Glutamatergic neuron (in vitro differentiated cells): ENCODE measurements at regions not wholly inside any gene's neighbourhood (a gene's known extent, or its start where the extent isn't known, plus 50 kb on each side); places are given as distances from the start of the nearest gene placed in this dataset.
"Not testable (repeated sequence)": the region's sequence is repeated elsewhere in the genome, so short reads cannot be mapped to it uniquely, and the experiment has no call there.

Source experiments
- DNase-seq: peaks from one replicate; pipeline ENCODE4 v3.0.0; 2022
- H3K27ac Mint-ChIP-seq: one replicate; pipeline ENCODE4 v1.8.0; 2020; ENCODE audit warnings: mild to moderate bottlenecking, mixed read lengths, inconsistent platforms; ENCODE audit not compliant: unreplicated experiment
- H3K27me3 Mint-ChIP-seq: one replicate; pipeline ENCODE4 v1.8.0; 2020; ENCODE audit warnings: mild to moderate bottlenecking, moderate library complexity, mixed read lengths, inconsistent platforms; ENCODE audit not compliant: unreplicated experiment
- H3K36me3 Mint-ChIP-seq: one replicate; pipeline ENCODE4 v1.8.0; 2020; ENCODE audit warnings: mild to moderate bottlenecking, mixed read lengths, inconsistent platforms; ENCODE audit not compliant: unreplicated experiment
- H3K4me1 Mint-ChIP-seq: one replicate; pipeline ENCODE4 v1.8.0; 2020; ENCODE audit warnings: mild to moderate bottlenecking, low read depth, mixed read lengths, inconsistent platforms; ENCODE audit not compliant: unreplicated experiment
- H3K4me3 Mint-ChIP-seq: one replicate; pipeline ENCODE4 v1.8.0; 2020; ENCODE audit warnings: mild to moderate bottlenecking, mixed read lengths, inconsistent platforms; ENCODE audit not compliant: unreplicated experiment
- H3K9me3 Mint-ChIP-seq: one replicate; pipeline ENCODE4 v1.8.0; 2020; ENCODE audit warnings: mild to moderate bottlenecking, moderate library complexity, mixed read lengths, inconsistent platforms; ENCODE audit not compliant: unreplicated experiment
- CTCF ChIP-seq: fragments of 200-600 bp; sonication (generic); IDR thresholded peaks from one replicate; pipeline ENCODE4 v1.5.0; 2021; ENCODE audit not compliant: partially characterized antibody, unreplicated experiment

DNA sequence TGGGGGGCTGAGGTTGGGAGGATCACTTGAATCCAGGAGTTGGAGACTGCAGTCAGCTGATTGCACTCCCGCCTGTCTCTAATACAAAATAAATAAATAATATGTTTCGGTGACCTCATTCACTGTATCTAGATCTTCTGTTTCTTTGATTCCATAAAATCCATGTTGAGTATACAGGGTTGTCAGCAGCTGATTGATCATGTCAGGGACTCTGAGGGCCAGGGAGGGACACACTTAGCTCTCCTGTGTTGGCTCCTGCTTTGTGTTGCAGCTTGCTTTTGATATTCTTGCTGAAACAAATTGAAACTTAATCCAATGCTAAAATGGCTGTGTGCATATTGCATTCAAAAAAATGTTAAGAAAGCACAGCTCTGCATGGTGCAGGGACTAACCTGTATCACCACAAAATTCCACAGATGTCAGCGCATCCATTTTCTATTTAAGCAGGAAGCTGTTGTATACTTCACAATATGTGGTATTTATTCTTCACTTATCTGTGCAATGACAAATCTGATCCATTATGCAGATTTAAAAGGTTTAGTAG, 454.5 kb downstream of the CDH11 start:
- Mint-ChIP-seq H3K27ac (no peak overlapping the region), H3K4me1 (peaks cover 5% of the 10 kb centered on the region), H3K9me3 (no peaks in the 10 kb centered on the region), H3K36me3 (no peaks in the 10 kb centered on the region), H3K27me3 (no peaks in the 10 kb centered on the region), H3K4me3 (no peak overlapping the region)
- no peak for TF ChIP-seq CTCF
- no peak for DNase-seq

DNA sequence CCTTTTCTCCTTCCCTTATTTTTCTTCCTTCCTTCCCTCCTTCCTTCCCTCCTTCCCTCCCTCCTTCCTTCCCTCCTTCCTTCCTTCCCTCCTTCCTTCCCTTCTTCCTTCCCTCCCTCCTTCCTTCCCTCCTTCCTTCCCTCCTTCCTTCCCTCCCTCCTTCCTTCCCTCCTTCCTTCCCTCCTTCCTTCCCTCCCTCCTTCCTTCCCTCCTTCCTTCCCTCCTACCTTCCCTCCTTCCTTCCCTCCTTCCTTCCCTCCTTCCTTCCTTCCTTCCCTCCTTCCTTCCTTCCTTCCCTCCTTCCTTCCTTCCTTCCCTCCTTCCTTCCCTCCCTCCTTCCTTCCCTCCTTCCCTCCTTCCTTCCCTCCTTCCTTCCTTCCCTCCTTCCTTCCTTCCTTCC, 459.6 kb downstream of the CDH11 start:
- DNase-seq, H3K4me3 Mint-ChIP-seq, H3K27ac Mint-ChIP-seq, H3K27me3 Mint-ChIP-seq, H3K9me3 Mint-ChIP-seq, H3K4me1 Mint-ChIP-seq, H3K36me3 Mint-ChIP-seq: not testable (repeated sequence)

GRCh38 chr16:64659866-64660265, 462.0 kb downstream of the CDH11 start:
- TF ChIP-seq CTCF = no peak
- H3K36me3 Mint-ChIP-seq = no peaks in the 10 kb centered on the region
- DNase-seq = no peak
- no peaks in the 10 kb centered on the region for H3K27me3 Mint-ChIP-seq
- peaks cover 1% of the 10 kb centered on the region for H3K9me3 Mint-ChIP-seq
- no peak overlapping the region for H3K27ac Mint-ChIP-seq
- H3K4me1 Mint-ChIP-seq = peaks cover 5% of the 10 kb centered on the region
- H3K4me3 Mint-ChIP-seq = no peak overlapping the region

DNA sequence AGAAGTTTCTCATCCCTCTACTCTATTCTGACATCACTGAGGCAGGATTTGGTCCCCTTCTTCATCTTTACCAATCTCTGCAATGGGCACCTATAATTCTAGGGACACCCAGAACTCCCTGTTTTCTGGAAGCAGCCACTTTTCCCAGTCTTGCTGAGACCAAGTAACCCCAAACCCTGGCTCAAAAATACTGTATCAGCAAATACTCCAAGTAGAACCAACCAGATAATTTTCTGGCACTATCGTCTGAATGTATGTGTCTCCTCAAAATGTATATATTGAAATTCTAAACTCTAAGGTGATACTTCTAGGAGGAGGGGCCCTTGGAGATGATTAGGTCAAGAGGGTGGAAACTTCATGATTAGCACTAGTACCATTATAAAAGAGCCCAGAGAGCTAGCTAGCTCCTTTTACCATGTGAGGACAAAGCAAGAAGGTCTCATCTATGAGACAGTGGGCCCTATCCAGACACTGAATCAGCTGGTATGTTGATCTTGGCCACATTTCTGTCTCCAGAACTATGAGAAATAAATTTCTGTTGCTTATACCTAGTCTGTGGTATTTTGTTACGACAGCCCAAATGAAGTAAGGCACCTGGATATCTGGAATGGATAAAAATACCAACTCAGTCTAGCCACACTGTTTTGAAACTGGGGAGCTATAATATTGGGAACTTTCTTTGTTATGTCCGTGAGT, 464.4 kb downstream of the CDH11 start:
- Mint-ChIP-seq H3K36me3 (no peaks in the 10 kb centered on the region), H3K4me3 (no peak overlapping the region), H3K9me3 (peaks cover 1% of the 10 kb centered on the region), H3K4me1 (no peaks in the 10 kb centered on the region), H3K27ac (no peak overlapping the region), H3K27me3 (no peaks in the 10 kb centered on the region)
- no peak for DNase-seq
- TF ChIP-seq CTCF = no peak

GRCh38 chr16:64656471-64656870, 465.4 kb downstream of the CDH11 start:
- Mint-ChIP-seq H3K27me3 (no peaks in the 10 kb centered on the region), H3K27ac (no peak overlapping the region), H3K9me3 (peaks cover 1% of the 10 kb centered on the region), H3K36me3 (no peaks in the 10 kb centered on the region), H3K4me3 (no peak overlapping the region), H3K4me1 (no peaks in the 10 kb centered on the region)
- no peak for DNase-seq
- no peak for TF ChIP-seq CTCF
